HepG2 (cell line): ENCODE measurements at regions not wholly inside any gene's neighbourhood (a gene's known extent, or its start where the extent isn't known, plus 50 kb on each side); places are given as distances from the start of the nearest gene placed in this dataset.

Experiments used
- ATAC-seq: fragments of 200-7000 bp; cut with Tn5 transposase; 3 replicates; pipeline ENCODE4 v1.9.1; 2020; ENCODE audit warnings: mild to moderate bottlenecking, moderate library complexity
- BruUV-seq: library from RNA; stranded (reverse); fragments of 400-500 nt; replicated peaks from 2 replicates; lab custom pipeline; 2021; lab: Mats Ljungman, UMichigan
- CTCF ChIA-PET: fragments of 300-600 bp; formaldehyde crosslinking; extraction: SDS; loops from one replicate; lab custom pipeline; 2021; ENCODE audit warnings: low total read pairs, inconsistent platforms, low intra/inter-chr PET ratio; lab: Yijun Ruan, JAX
- POLR2A ChIA-PET: fragments of 350-600 bp; sonication (Branson Sonifier 250); formaldehyde crosslinking; loops from one replicate; lab custom pipeline; 2020; ENCODE audit warnings: antibody characterized with exemption, inconsistent platforms; lab: Yijun Ruan, JAX
- DNase-seq: peaks from one replicate; pipeline ENCODE4 v3.0.0-alpha.2; 2015; ENCODE audit warnings: low spot score
- FAIRE-seq: peaks from 3 replicates; lab custom pipeline; 2011; peaks lifted over from hg19 to GRCh38; lab: Jason Lieb, UNC
- H2AFZ ChIP-seq: one replicate; pipeline ENCODE4 v1.6.1; 2011; ENCODE audit warnings: low read length, inconsistent platforms
- H3K27ac ChIP-seq: fragments of 300-600 bp; 3 replicates; pipeline ENCODE4 v1.8.0; 2011; ENCODE audit warnings: mixed run types, mild to moderate bottlenecking, mixed read lengths, low read length, inconsistent platforms; ENCODE audit not compliant: insufficient read depth; ENCODE audit errors: extremely low read length
- H3K27me3 ChIP-seq, 2 experiments: fragments of 200-600 bp in 1 of 2; 2 replicates in 1 of 2; 3 replicates in 1 of 2; pipeline versions ENCODE4 v1.6.0 to v1.8.0; 2011; ENCODE audit warnings: low read length in 2 of 2, mild to moderate bottlenecking in 2 of 2, moderate library complexity in 2 of 2, inconsistent platforms in 1 of 2; ENCODE audit not compliant: insufficient read depth in 2 of 2, control insufficient read depth in 1 of 2
- H3K36me3 ChIP-seq, 2 experiments: fragments of 200-600 bp in 1 of 2; replicated peaks in 1 of 2; 2 replicates in 1 of 2; 3 replicates in 1 of 2; pipeline versions ENCODE4 v1.5.1 to v1.8.0; 2011; ENCODE audit warnings: low read length in 2 of 2, inconsistent platforms in 1 of 2; ENCODE audit not compliant: insufficient read depth in 2 of 2, control insufficient read depth in 1 of 2
- H3K4me1 ChIP-seq: 2 replicates; pipeline ENCODE4 v1.5.1; 2012; ENCODE audit warnings: low read length, inconsistent platforms; ENCODE audit not compliant: insufficient read depth
- H3K4me2 ChIP-seq: 2 replicates; pipeline ENCODE4 v1.6.0; 2011; ENCODE audit warnings: low read depth, low read length, inconsistent platforms
- H3K4me3 ChIP-seq, 3 experiments: fragments of 200-600 bp in 1 of 3; sonication (generic), shearing (Covaris generic) in 1 of 3; replicated peaks in 1 of 3; 2 replicates each; pipeline ENCODE4 v1.5.1; 2011 to 2016; ENCODE audit warnings: low read length in 3 of 3, inconsistent platforms in 2 of 3, low read depth in 2 of 3, mild to moderate bottlenecking in 2 of 3, control low read depth in 1 of 3, mixed read lengths in 1 of 3; ENCODE audit not compliant: insufficient read depth in 1 of 3
- H3K79me2 ChIP-seq: one replicate; pipeline ENCODE4 v1.6.1; 2011; ENCODE audit warnings: low read length, inconsistent platforms; ENCODE audit not compliant: insufficient read depth
- H3K9ac ChIP-seq: 2 replicates; pipeline ENCODE4 v1.6.0; 2011; ENCODE audit warnings: mild to moderate bottlenecking, low read depth, low read length, inconsistent platforms; ENCODE audit not compliant: insufficient read depth
- H3K9me3 ChIP-seq: 2 replicates; pipeline ENCODE4 v1.5.1; 2012; ENCODE audit warnings: mild to moderate bottlenecking, low read length
- H4K20me1 ChIP-seq: 2 replicates; pipeline ENCODE4 v1.6.0; 2011; ENCODE audit warnings: inconsistent platforms, mild to moderate bottlenecking, low read length, moderate library complexity; ENCODE audit not compliant: insufficient read depth
- ARHGAP35 ChIP-seq: sonication (generic); formaldehyde crosslinking; IDR thresholded peaks from 2 replicates; pipeline ENCODE4 v1.9.0; 2022; ENCODE audit warnings: mild to moderate bottlenecking, inconsistent platforms, moderate library complexity, missing genetic modification reagents, borderline replicate concordance
- E2F1 ChIP-seq: sonication (generic); formaldehyde crosslinking; IDR thresholded peaks from 2 replicates; pipeline ENCODE4 v1.5.0; 2020; ENCODE audit warnings: missing genetic modification reagents
- HOXA9 ChIP-seq: sonication (generic); formaldehyde crosslinking; IDR thresholded peaks from 2 replicates; pipeline ENCODE4 v1.8.1; 2022; ENCODE audit warnings: missing genetic modification reagents, mild to moderate bottlenecking, moderate library complexity, borderline replicate concordance
- KAT7 ChIP-seq: IDR thresholded peaks from 2 replicates; pipeline ENCODE4 v1.6.1; 2018; ENCODE audit warnings: borderline replicate concordance, missing compliant biosample characterization
- NRL ChIP-seq: sonication (generic); formaldehyde crosslinking; IDR thresholded peaks from 2 replicates; pipeline ENCODE4 v1.5.0; 2020; ENCODE audit warnings: missing genetic modification reagents, mild to moderate bottlenecking, moderate library complexity, borderline replicate concordance
- PHB2 ChIP-seq: fragments of 450-650 bp; IDR thresholded peaks from 2 replicates; pipeline ENCODE4 v1.6.1; 2018; ENCODE audit not compliant: partially characterized antibody
- TCF7 ChIP-seq: sonication (generic); IDR thresholded peaks from 2 replicates; pipeline ENCODE4 v1.6.1; 2016; ENCODE audit warnings: antibody characterized with exemption, low read depth
- YEATS4 ChIP-seq: sonication (generic); formaldehyde crosslinking; IDR thresholded peaks from 2 replicates; pipeline ENCODE4 v1.4.0; 2020; ENCODE audit warnings: missing genetic modification reagents, borderline replicate concordance
- ZNF17 ChIP-seq: sonication (generic); formaldehyde crosslinking; IDR thresholded peaks from 2 replicates; pipeline ENCODE4 v1.5.0; 2020; ENCODE audit warnings: mild to moderate bottlenecking, missing genetic modification reagents
- ZNF256 ChIP-seq: sonication (generic); formaldehyde crosslinking; conservative IDR thresholded peaks from 2 replicates; pipeline ENCODE4 v1.4.0; 2020; ENCODE audit warnings: missing genetic modification reagents
- ZNF792 ChIP-seq: IDR thresholded peaks from 2 replicates; pipeline ENCODE4 v1.6.1; 2016
- WGBS: methylation state at CpG from one replicate; pipeline ENCODE4 v1.1.6; 2017; ENCODE audit warnings: low lambda C conversion rate; 5-methylcytosine and 5-hydroxymethylcytosine counted together
- in situ Hi-C: cut with HindIII; loops from 2 replicates; pipeline ENCODE4 v1.10.0; 2017; ENCODE audit warnings: low pct_unique_long_range_greater_than_20kb; ENCODE audit not compliant: extremely low pct_ligation_motif_present
- intact Hi-C: fragments of 100-400 bp; cut with micrococcal nuclease; formaldehyde crosslinking; loops from one replicate; pipeline ENCODE4 v1.10.0; 2022; ENCODE audit not compliant: unreplicated experiment

GRCh38 chr10:62582101-62582705 is 208.0 kb downstream of the ZNF365 start:
- FAIRE-seq: no peak
- ATAC-seq: no peak
- in situ Hi-C loops: loop anchor here (25.0 kb wide), 1 partner anchor 505 kb away; no protein-coding TSS in a partner anchor
- no peak overlapping the region for H3K9ac ChIP-seq
- no peaks in the 10 kb centered on the region for H3K9me3 ChIP-seq
- H3K4me1 ChIP-seq: no peaks in the 10 kb centered on the region
- H3K36me3 ChIP-seq: no peaks in the 10 kb centered on the region
- WGBS: 9% methylated on average over 4 of the region's 4 CpGs
- no peak overlapping the region for H3K27ac ChIP-seq
- no peak overlapping the region for H3K4me2 ChIP-seq
- H3K27me3 ChIP-seq: no peaks in the 10 kb centered on the region
- no peak overlapping the region for H3K4me3 ChIP-seq
- CTCF ChIA-PET: no interaction called here
- intact Hi-C loops: no loop called here
- DNase-seq: no peak
- no peaks in the 10 kb centered on the region for H3K79me2 ChIP-seq
- H2AFZ ChIP-seq: no peak overlapping the region
- TF ChIP-seq YEATS4 (CRISPR knock-in tag) (no peak), PHB2 (no peak), TCF7 (no peak), ZNF17 (CRISPR knock-in tag) (no peak), ARHGAP35 (no peak), E2F1 (CRISPR knock-in tag) (no peak), KAT7 (CRISPR knock-in tag) (no peak), ZNF792 (no peak), ZNF256 (CRISPR knock-in tag) (no peak), NRL (no peak), HOXA9 (CRISPR knock-in tag) (no peak)
- POLR2A ChIA-PET: no interaction called here
- no peaks in the 10 kb centered on the region for H4K20me1 ChIP-seq
- BruUV-seq: no TSS peak
